ENCODE measurements at regions not wholly inside any gene's neighbourhood (a gene's known extent, or its start where the extent isn't known, plus 50 kb on each side); places are given as distances from the start of the nearest gene placed in this dataset.

DNA sequence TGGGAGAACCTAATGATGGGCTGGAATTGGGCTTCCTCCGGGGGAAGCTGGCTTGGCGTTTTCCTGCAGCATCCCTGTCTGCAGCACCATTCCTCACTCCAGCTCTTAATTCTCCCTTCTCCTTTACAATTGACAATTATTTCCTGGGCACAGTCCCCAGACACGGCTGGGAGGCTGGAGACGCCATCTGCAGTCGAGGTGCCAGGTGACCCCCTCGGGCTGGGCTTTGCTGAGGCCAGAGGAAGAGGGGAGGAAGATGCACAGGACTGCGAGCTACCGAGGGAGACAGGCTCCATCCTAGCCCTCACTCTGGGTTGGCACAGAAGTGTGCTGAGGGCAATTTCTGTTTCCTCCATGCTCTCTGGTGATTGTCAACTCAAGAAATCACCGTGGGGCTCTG is 453.8 kb downstream of the PTPRU start:
- TF ChIP-seq, protein P1, sequence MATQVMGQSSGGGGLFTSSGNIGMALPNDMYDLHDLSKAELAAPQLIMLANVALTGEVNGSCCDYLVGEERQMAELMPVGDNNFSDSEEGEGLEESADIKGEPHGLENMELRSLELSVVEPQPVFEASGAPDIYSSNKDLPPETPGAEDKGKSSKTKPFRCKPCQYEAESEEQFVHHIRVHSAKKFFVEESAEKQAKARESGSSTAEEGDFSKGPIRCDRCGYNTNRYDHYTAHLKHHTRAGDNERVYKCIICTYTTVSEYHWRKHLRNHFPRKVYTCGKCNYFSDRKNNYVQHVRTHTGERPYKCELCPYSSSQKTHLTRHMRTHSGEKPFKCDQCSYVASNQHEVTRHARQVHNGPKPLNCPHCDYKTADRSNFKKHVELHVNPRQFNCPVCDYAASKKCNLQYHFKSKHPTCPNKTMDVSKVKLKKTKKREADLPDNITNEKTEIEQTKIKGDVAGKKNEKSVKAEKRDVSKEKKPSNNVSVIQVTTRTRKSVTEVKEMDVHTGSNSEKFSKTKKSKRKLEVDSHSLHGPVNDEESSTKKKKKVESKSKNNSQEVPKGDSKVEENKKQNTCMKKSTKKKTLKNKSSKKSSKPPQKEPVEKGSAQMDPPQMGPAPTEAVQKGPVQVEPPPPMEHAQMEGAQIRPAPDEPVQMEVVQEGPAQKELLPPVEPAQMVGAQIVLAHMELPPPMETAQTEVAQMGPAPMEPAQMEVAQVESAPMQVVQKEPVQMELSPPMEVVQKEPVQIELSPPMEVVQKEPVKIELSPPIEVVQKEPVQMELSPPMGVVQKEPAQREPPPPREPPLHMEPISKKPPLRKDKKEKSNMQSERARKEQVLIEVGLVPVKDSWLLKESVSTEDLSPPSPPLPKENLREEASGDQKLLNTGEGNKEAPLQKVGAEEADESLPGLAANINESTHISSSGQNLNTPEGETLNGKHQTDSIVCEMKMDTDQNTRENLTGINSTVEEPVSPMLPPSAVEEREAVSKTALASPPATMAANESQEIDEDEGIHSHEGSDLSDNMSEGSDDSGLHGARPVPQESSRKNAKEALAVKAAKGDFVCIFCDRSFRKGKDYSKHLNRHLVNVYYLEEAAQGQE (IDR thresholded peaks at IDR 0.05; ENCODE audit: insufficient read depth in 1 of 2, low read depth in 2 of 2, low read length in 2 of 2): no peak
- TF ChIP-seq FOXP2 (optimal IDR thresholded peaks at IDR 0.05; ENCODE audit: borderline replicate concordance, extremely low read depth, extremely low read length, insufficient read depth) (no peak), POLR2AphosphoS5 (IDR thresholded peaks at IDR 0.05; ENCODE audit: low read depth, low read length) (no peak), SIN3A (IDR thresholded peaks at IDR 0.05; ENCODE audit: borderline replicate concordance, insufficient read depth, low read length) (no peak)

Data from PFSK-1 (cell line).